ENCODE measurements at regions not wholly inside any gene's neighbourhood (a gene's known extent, or its start where the extent isn't known, plus 50 kb on each side); places are given as distances from the start of the nearest gene placed in this dataset.

DNA sequence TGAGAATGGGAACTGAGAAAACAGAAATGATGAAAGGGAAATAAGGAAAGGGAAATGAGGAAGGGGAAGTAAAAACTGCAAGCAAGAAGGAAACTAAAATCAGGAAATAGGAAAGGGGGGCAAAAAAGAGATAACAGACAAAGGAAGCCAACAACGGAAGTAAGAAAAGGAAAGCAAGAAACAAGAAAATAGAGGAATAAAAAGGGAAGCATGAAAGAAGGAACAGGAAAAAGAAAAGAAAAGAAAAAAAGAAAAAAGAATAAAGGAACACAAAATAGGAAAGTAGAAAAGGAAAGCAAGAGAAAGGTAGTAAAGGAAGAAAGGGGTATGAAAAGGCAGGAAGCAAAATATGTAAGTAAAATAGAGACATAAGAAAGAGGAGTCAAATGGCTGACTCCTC is 241.2 kb upstream of the NCKAP5 start:
- TF ChIP-seq, protein P1, sequence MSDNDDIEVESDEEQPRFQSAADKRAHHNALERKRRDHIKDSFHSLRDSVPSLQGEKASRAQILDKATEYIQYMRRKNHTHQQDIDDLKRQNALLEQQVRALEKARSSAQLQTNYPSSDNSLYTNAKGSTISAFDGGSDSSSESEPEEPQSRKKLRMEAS (IDR thresholded peaks at IDR 0.05; ENCODE audit: low read depth, low read length): no peak
- TF ChIP-seq, protein P2, sequence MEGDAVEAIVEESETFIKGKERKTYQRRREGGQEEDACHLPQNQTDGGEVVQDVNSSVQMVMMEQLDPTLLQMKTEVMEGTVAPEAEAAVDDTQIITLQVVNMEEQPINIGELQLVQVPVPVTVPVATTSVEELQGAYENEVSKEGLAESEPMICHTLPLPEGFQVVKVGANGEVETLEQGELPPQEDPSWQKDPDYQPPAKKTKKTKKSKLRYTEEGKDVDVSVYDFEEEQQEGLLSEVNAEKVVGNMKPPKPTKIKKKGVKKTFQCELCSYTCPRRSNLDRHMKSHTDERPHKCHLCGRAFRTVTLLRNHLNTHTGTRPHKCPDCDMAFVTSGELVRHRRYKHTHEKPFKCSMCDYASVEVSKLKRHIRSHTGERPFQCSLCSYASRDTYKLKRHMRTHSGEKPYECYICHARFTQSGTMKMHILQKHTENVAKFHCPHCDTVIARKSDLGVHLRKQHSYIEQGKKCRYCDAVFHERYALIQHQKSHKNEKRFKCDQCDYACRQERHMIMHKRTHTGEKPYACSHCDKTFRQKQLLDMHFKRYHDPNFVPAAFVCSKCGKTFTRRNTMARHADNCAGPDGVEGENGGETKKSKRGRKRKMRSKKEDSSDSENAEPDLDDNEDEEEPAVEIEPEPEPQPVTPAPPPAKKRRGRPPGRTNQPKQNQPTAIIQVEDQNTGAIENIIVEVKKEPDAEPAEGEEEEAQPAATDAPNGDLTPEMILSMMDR (IDR thresholded peaks at IDR 0.05; ENCODE audit: low read depth, low read length): no peak
- TF ChIP-seq POLR2A (IDR thresholded peaks at IDR 0.05; ENCODE audit: extremely low read depth, insufficient read length) (no peak), MYC (IDR thresholded peaks at IDR 0.05; ENCODE audit: low read depth, low read length) (no peak)

All from NB4 (cell line).